Endodermal cell (in vitro differentiated cells): ENCODE measurements at regions not wholly inside any gene's neighbourhood (a gene's known extent, or its start where the extent isn't known, plus 50 kb on each side); places are given as distances from the start of the nearest gene placed in this dataset.

Source experiments
- DNase-seq: peaks from one replicate; pipeline ENCODE4 v3.0.0-alpha.2; 2017
- H3K27ac ChIP-seq: 2 replicates; pipeline ENCODE4 v1.5.1; 2013; ENCODE audit warnings: mild to moderate bottlenecking, low read depth, low read length, moderate library complexity
- H3K27me3 ChIP-seq: 2 replicates; pipeline ENCODE4 v1.6.1; 2013; ENCODE audit warnings: mild to moderate bottlenecking, low read length, moderate library complexity; ENCODE audit not compliant: insufficient read depth, control insufficient read depth, poor library complexity, severe bottlenecking
- H3K36me3 ChIP-seq: 2 replicates; pipeline ENCODE4 v1.7.0; 2013; ENCODE audit warnings: mild to moderate bottlenecking, low read length, moderate library complexity; ENCODE audit not compliant: control insufficient read depth, insufficient read depth
- H3K4me1 ChIP-seq: one replicate; pipeline ENCODE4 v1.7.0; 2013; ENCODE audit warnings: low read length; ENCODE audit not compliant: control insufficient read depth, insufficient read depth
- H3K4me3 ChIP-seq: 2 replicates; pipeline ENCODE4 v1.5.1; 2013; ENCODE audit warnings: mild to moderate bottlenecking, low read length, moderate library complexity
- H3K9ac ChIP-seq: 2 replicates; pipeline ENCODE4 v1.6.1; 2013; ENCODE audit warnings: mild to moderate bottlenecking, low read length, moderate library complexity; ENCODE audit not compliant: poor library complexity, severe bottlenecking; ENCODE audit errors: extremely low read depth
- H3K9me3 ChIP-seq: 2 replicates; pipeline ENCODE4 v1.6.1; 2013; ENCODE audit warnings: mild to moderate bottlenecking, low read length, moderate library complexity; ENCODE audit not compliant: control insufficient read depth
- H3K27ac Mint-ChIP-seq: 2 replicates; pipeline ENCODE4 v1.8.0; 2020; ENCODE audit warnings: mixed read lengths
- H3K27me3 Mint-ChIP-seq: 2 replicates; pipeline ENCODE4 v1.8.0; 2021; ENCODE audit warnings: mild to moderate bottlenecking, mixed read lengths; ENCODE audit not compliant: insufficient read depth
- H3K36me3 Mint-ChIP-seq: 2 replicates; pipeline ENCODE4 v1.8.0; 2020; ENCODE audit warnings: low read depth, mixed read lengths
- H3K4me1 Mint-ChIP-seq: 2 replicates; pipeline ENCODE4 v1.8.0; 2020; ENCODE audit warnings: mixed read lengths
- H3K4me3 Mint-ChIP-seq: 2 replicates; pipeline ENCODE4 v1.8.0; 2020; ENCODE audit warnings: mild to moderate bottlenecking, moderate library complexity, mixed read lengths
- H3K9me3 Mint-ChIP-seq: 2 replicates; pipeline ENCODE4 v1.8.0; 2020; ENCODE audit warnings: mild to moderate bottlenecking, mixed read lengths
- WGBS, 2 experiments: methylation state at CpG; one replicate each; pipeline versions ENCODE4 v1.1.5 to v1.1.7; 2013; ENCODE audit warnings: missing lambda C conversion rate in 2 of 2, mixed read lengths in 1 of 2; ENCODE audit not compliant: insufficient coverage in 1 of 2, insufficient read length in 1 of 2; 5-methylcytosine and 5-hydroxymethylcytosine counted together
- TF ChIP-seq, protein P1 (sequence below): fragments of 200-600 bp; sonication (generic); conservative IDR thresholded peaks from 2 replicates; pipeline ENCODE4 v1.5.0; 2021; ENCODE audit warnings: antibody characterized with exemption, mild to moderate bottlenecking

GRCh38 chr4:126898815-126899214 is 733.9 kb upstream of the INTU start:
- TF ChIP-seq, protein P1, sequence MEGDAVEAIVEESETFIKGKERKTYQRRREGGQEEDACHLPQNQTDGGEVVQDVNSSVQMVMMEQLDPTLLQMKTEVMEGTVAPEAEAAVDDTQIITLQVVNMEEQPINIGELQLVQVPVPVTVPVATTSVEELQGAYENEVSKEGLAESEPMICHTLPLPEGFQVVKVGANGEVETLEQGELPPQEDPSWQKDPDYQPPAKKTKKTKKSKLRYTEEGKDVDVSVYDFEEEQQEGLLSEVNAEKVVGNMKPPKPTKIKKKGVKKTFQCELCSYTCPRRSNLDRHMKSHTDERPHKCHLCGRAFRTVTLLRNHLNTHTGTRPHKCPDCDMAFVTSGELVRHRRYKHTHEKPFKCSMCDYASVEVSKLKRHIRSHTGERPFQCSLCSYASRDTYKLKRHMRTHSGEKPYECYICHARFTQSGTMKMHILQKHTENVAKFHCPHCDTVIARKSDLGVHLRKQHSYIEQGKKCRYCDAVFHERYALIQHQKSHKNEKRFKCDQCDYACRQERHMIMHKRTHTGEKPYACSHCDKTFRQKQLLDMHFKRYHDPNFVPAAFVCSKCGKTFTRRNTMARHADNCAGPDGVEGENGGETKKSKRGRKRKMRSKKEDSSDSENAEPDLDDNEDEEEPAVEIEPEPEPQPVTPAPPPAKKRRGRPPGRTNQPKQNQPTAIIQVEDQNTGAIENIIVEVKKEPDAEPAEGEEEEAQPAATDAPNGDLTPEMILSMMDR, result no peak
- no peak overlapping the region for H3K4me3 ChIP-seq
- Mint-ChIP-seq H3K4me3 (no peak overlapping the region), H3K36me3 (peaks cover 6% of the 10 kb centered on the region), H3K4me1 (no peaks in the 10 kb centered on the region), H3K27ac (no peak overlapping the region), H3K9me3 (peaks cover 32% of the 10 kb centered on the region), H3K27me3 (no peaks in the 10 kb centered on the region)
- H3K9me3 ChIP-seq, result peaks cover 28% of the 10 kb centered on the region
- H3K27me3 ChIP-seq, result no peaks in the 10 kb centered on the region
- DNase-seq, result no peak
- no peak overlapping the region for H3K27ac ChIP-seq
- 91 to 100% methylated on average over 1 of the region's 1 CpG for WGBS, 2 experiments
- no peak overlapping the region for H3K9ac ChIP-seq
- H3K36me3 ChIP-seq, result no peaks in the 10 kb centered on the region
- H3K4me1 ChIP-seq, result no peaks in the 10 kb centered on the region

- peaks cover 6% of the 10 kb centered on the region for H3K36me3 Mint-ChIP-seq
- H3K4me3 ChIP-seq, result no peak overlapping the region
Observed at GRCh38 chr4:126899331-126899801, 733.4 kb upstream of the INTU start.

DNA sequence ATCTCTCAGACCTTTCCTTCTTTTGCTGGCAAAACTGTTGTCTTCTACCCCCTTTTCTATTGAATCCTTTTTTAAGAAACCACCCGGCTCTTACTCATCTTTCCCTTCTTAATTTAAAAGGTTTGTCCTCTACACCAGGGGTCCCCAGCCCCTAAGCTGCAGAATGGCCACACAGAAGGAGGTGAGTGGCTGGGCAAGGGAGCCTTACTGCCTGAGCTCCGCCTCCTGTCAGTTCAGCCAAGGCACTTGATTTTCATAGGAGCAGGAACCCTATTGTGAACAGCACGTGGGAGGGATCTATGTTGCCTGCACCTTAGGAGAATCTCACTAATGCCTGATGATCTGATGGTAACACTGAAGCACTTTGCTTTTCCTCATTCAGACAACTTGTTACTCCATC is 726.3 kb upstream of the INTU start:
- Mint-ChIP-seq H3K36me3 (no peaks in the 10 kb centered on the region), H3K4me1 (no peaks in the 10 kb centered on the region), H3K27me3 (no peaks in the 10 kb centered on the region), H3K9me3 (no peaks in the 10 kb centered on the region), H3K27ac (no peak overlapping the region), H3K4me3 (no peak overlapping the region)
- Histone ChIP-seq H3K9me3 (no peaks in the 10 kb centered on the region), H3K9ac (no peak overlapping the region), H3K4me1 (no peaks in the 10 kb centered on the region), H3K36me3 (no peaks in the 10 kb centered on the region), H3K27me3 (no peaks in the 10 kb centered on the region), H3K27ac (no peak overlapping the region), H3K4me3 (no peak overlapping the region)
- WGBS, 2 experiments, result 62 to 64% methylated on average over 2 to 3 of the region's 3 CpGs
- DNase-seq, result peak; percentile 75
- TF ChIP-seq, protein P1, result no peak

More at GRCh38 chr4:126899331-126899801, 733.4 kb upstream of the INTU start:
- Histone ChIP-seq H3K27me3 (no peaks in the 10 kb centered on the region), H3K4me1 (no peaks in the 10 kb centered on the region), H3K27ac (no peak overlapping the region), H3K9me3 (peaks cover 28% of the 10 kb centered on the region), H3K36me3 (no peaks in the 10 kb centered on the region), H3K9ac (no peak overlapping the region)
- Mint-ChIP-seq H3K9me3 (peaks cover 32% of the 10 kb centered on the region), H3K4me1 (no peaks in the 10 kb centered on the region), H3K27ac (no peak overlapping the region), H3K27me3 (no peaks in the 10 kb centered on the region), H3K4me3 (no peak overlapping the region)
- no peak for DNase-seq
- TF ChIP-seq, protein P1, result no peak
- WGBS, 2 experiments, result 90 to 92% methylated on average over 2 of the region's 2 CpGs
